ENCODE measurements at regions not wholly inside any gene's neighbourhood (a gene's known extent, or its start where the extent isn't known, plus 50 kb on each side); places are given as distances from the start of the nearest gene placed in this dataset.

DNA sequence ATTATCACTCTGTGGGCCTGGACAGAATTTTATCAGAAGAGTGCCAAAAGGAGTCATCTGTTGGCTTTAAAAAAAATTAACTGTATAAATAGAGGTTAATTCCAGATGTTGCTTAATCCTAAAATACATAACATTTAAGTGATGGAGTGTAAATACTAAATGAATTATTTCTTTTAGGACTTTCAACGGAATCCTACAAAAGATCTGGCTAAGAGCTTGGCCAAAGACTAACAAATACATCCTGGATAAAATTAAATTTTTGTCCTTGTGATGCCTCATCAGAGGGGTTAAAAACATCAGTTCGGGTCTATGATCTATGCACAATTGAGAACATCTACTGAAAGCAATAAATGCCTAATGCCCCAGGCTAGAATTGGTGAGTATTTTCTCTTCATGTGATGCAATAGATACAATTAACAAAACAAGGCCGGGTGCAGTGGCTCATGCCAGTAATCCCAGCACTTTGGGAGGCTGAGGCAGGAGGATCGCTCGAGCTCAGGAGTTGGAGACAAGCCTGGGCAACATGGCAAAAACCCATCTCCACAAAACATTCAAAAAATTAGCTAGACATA lies 49.8 kb upstream of the RAP1B start:
- no peak for DNase-seq

Measured in stimulated activated CD4-positive, alpha-beta T cell treated with anti-CD3 and anti-CD28 coated beads, Interleukin-2, amount 100 ng/mL, for 24 hours (primary cell).